Endothelial cell of umbilical vein (primary cell): ENCODE measurements at regions not wholly inside any gene's neighbourhood (a gene's known extent, or its start where the extent isn't known, plus 50 kb on each side); places are given as distances from the start of the nearest gene placed in this dataset.

Experiments used
- CTCF ChIP-seq, 2 donors: IDR thresholded peaks; 1 replicate in 1 of 2; 2 replicates in 1 of 2; pipeline ENCODE4 v1.5.1; 2011; ENCODE audit warnings: low read length in 2 of 2, mild to moderate bottlenecking in 2 of 2, moderate library complexity in 2 of 2, control low read depth in 1 of 2, inconsistent platforms in 1 of 2, low read depth in 1 of 2; ENCODE audit not compliant: insufficient read depth in 1 of 2; ENCODE audit errors: extremely low read depth in 1 of 2
- EZH2 ChIP-seq: IDR thresholded peaks from 2 replicates; pipeline ENCODE4 v1.6.1; 2012; ENCODE audit warnings: borderline replicate concordance, low read depth, mild to moderate bottlenecking, moderate library complexity, low read length, inconsistent platforms; ENCODE audit not compliant: severe bottlenecking
- FOS ChIP-seq: IDR thresholded peaks from 2 replicates; pipeline ENCODE4 v1.6.1; 2011; ENCODE audit warnings: mild to moderate bottlenecking, low read length, moderate library complexity, borderline replicate concordance; ENCODE audit not compliant: insufficient read depth
- JUN ChIP-seq: IDR thresholded peaks from 2 replicates; pipeline ENCODE4 v1.6.1; 2011; ENCODE audit warnings: borderline replicate concordance, low read depth; ENCODE audit not compliant: insufficient read length, insufficient read depth
- MAX ChIP-seq: IDR thresholded peaks from 2 replicates; pipeline ENCODE4 v1.6.1; 2011; ENCODE audit not compliant: insufficient read depth, insufficient read length
- MYC ChIP-seq: IDR thresholded peaks from one replicate; pipeline ENCODE4 v1.6.1; 2011; ENCODE audit warnings: mild to moderate bottlenecking, low read depth, low read length
- POLR2A ChIP-seq: IDR thresholded peaks from 2 replicates; pipeline ENCODE4 v1.6.1; 2012; ENCODE audit warnings: low read depth, mild to moderate bottlenecking, control low read depth, low read length
- POLR2AphosphoS5 ChIP-seq: IDR thresholded peaks from 2 replicates; pipeline ENCODE4 v1.6.1; 2012; ENCODE audit warnings: low read depth, mild to moderate bottlenecking, control low read depth, low read length, moderate library complexity; ENCODE audit not compliant: insufficient read depth

- no peak for TF ChIP-seq CTCF (IDR thresholded peaks at IDR 0.05; ENCODE audit: extremely low read depth in 1 of 2, insufficient read depth in 1 of 2, low read depth in 1 of 2, low read length in 2 of 2)
- no peak for TF ChIP-seq POLR2A
- no peak for TF ChIP-seq MAX
- TF ChIP-seq POLR2AphosphoS5: no peak
- no peak for TF ChIP-seq EZH2
- no peak for TF ChIP-seq MYC
- no peak for TF ChIP-seq JUN
- TF ChIP-seq FOS: no peak
Observed at GRCh38 chr2:83949361-83949760, 509.7 kb downstream of the SUCLG1 start.
